GM12891 (cell line): ENCODE measurements at regions not wholly inside any gene's neighbourhood (a gene's known extent, or its start where the extent isn't known, plus 50 kb on each side); places are given as distances from the start of the nearest gene placed in this dataset.

ENCODE experiments used
- PAX5 ChIP-seq: IDR thresholded peaks from 2 replicates; pipeline ENCODE4 v1.6.1; 2011; ENCODE audit warnings: low read length, moderate library complexity, mild to moderate bottlenecking; ENCODE audit not compliant: insufficient read depth, severe bottlenecking
- POLR2A ChIP-seq: IDR thresholded peaks from 2 replicates; pipeline ENCODE4 v1.6.1; 2011; ENCODE audit warnings: low read depth, low read length, control low read depth
- POLR2AphosphoS5 ChIP-seq: IDR thresholded peaks from 2 replicates; pipeline ENCODE4 v1.6.1; 2011; ENCODE audit warnings: low read depth, low read length, control low read depth
- TAF1 ChIP-seq: IDR thresholded peaks from 2 replicates; pipeline ENCODE4 v1.6.1; 2011; ENCODE audit warnings: low read depth, low read length, control low read depth

DNA sequence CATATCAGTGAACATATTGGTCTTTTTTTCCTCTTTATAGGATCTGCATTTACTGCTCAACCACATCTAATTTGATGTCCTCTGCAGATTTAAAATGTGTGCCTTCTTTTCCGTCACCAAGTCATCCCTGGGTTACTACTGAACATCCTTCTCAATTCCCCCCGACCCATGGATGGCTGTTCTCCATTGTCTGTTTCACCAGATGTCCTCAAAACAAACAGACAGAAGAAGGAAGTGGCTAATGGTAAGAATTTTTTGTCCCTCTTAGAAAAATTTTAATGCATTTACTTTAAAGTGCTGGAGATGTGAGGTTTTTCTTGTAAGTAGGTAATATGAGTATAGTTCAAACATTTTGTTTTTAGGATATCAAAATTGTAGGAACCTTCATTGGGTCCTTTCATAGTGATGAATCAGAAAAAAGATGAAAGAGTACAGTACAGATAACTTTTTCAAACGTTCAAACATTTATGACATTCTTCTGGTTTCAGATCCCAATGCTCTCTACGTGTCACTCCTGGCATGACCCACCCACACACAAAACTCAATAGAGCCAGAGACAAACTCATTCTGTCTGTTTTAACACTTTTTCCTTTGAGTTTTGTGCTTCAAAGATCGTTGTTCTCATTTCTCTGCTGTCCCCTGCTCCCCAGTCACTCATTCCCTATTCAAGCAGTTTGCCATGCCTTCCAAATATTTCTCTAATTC is 276.4 kb downstream of the PRL start:
- TF ChIP-seq TAF1 (no peak), POLR2AphosphoS5 (no peak), POLR2A (no peak), PAX5 (no peak)
